ENCODE measurements at regions not wholly inside any gene's neighbourhood (a gene's known extent, or its start where the extent isn't known, plus 50 kb on each side); places are given as distances from the start of the nearest gene placed in this dataset.

DNA sequence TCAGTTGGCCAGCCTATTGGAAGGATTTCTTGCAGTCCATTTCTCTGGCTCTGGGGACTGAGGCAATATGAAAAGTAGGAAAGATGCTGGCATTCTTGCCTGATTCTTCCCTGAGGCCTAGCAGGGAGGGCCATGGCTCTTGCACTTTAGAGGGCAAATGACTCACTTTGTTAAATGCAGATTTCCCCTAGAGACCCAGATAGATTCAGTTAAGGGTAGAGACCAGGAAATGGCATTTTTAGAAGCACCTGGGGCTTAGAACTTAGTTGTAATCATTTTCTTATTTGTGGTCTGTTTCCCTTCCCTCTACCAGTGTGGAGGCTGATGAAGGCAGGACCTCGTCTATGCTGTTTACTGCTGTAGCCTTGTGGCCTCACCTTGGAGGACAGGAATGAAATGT, 112.8 kb upstream of the NR3C1 start:
- no peak for TF ChIP-seq SMARCB1 (IDR thresholded peaks at IDR 0.05; ENCODE audit: insufficient read length, low read depth)
- TF ChIP-seq STAT5B (CRISPR knock-in tag; IDR thresholded peaks at IDR 0.05): no peak
- TF ChIP-seq, protein P1, sequence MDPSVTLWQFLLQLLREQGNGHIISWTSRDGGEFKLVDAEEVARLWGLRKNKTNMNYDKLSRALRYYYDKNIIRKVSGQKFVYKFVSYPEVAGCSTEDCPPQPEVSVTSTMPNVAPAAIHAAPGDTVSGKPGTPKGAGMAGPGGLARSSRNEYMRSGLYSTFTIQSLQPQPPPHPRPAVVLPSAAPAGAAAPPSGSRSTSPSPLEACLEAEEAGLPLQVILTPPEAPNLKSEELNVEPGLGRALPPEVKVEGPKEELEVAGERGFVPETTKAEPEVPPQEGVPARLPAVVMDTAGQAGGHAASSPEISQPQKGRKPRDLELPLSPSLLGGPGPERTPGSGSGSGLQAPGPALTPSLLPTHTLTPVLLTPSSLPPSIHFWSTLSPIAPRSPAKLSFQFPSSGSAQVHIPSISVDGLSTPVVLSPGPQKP (CRISPR knock-in tag; IDR thresholded peaks at IDR 0.05): no peak
- TF ChIP-seq CHCHD3 (CRISPR knock-in tag; IDR thresholded peaks at IDR 0.05): no peak

All from K562 (cell line).